Gastrocnemius medialis (tissue), 4 donors: ENCODE measurements at regions not wholly inside any gene's neighbourhood (a gene's known extent, or its start where the extent isn't known, plus 50 kb on each side); places are given as distances from the start of the nearest gene placed in this dataset.

Experiments used
- ATAC-seq, 2 donors: fragments of 150-250 bp; one replicate each; pipeline ENCODE4 v1.9.1; 2016
- DNase-seq, 2 donors: peaks; one replicate each; pipeline ENCODE4 v3.0.0-alpha.2; 2019
- H3K27ac ChIP-seq, 4 donors: fragments of 200-600 bp; sonication (generic); 1 replicate in 1 of 4; 2 replicates in 3 of 4; pipeline ENCODE4 v1.5.1; 2016 to 2018; ENCODE audit warnings: mild to moderate bottlenecking in 2 of 4, moderate library complexity in 1 of 4
- H3K27me3 ChIP-seq, 3 donors: fragments of 200-600 bp; sonication (generic) in 2 of 3; 1 replicate in 1 of 3; 2 replicates in 2 of 3; pipeline versions ENCODE4 v1.5.1 to v1.6.0; 2016 to 2019; ENCODE audit warnings: mild to moderate bottlenecking in 1 of 3, moderate library complexity in 1 of 3
- H3K36me3 ChIP-seq, 2 donors: fragments of 200-600 bp; sonication (generic) in 1 of 2; one replicate each; pipeline ENCODE4 v1.5.1; 2017 to 2018
- H3K4me1 ChIP-seq, 2 donors: fragments of 200-600 bp; sonication (generic) in 1 of 2; one replicate each; pipeline ENCODE4 v1.5.1; 2016 to 2017; ENCODE audit warnings: mild to moderate bottlenecking in 2 of 2
- H3K4me3 ChIP-seq, 4 donors: fragments of 200-600 bp; sonication (generic) in 3 of 4; 1 replicate in 1 of 4; 2 replicates in 3 of 4; pipeline ENCODE4 v1.5.1; 2016 to 2019; ENCODE audit warnings: mild to moderate bottlenecking in 2 of 4
- H3K9me3 ChIP-seq, 3 donors: fragments of 200-600 bp; sonication (generic) in 2 of 3; 1 replicate in 1 of 3; 2 replicates in 2 of 3; pipeline ENCODE4 v1.5.1; 2016 to 2019
- CTCF ChIP-seq, 5 experiments: fragments of 450-650 bp in 3 of 5; fragments of 200-600 bp in 2 of 5; sonication (generic) in 2 of 5; IDR thresholded peaks in 4 of 5; conservative IDR thresholded peaks in 1 of 5; 1 replicate in 4 of 5; 2 replicates in 1 of 5; pipeline ENCODE4 v1.5.1; 2016 to 2019; ENCODE audit warnings: antibody characterized with exemption in 5 of 5, mild to moderate bottlenecking in 3 of 5, moderate library complexity in 3 of 5
- POLR2A ChIP-seq, 2 donors: fragments of 450-650 bp; IDR thresholded peaks; one replicate each; pipeline ENCODE4 v1.6.1; 2017; ENCODE audit warnings: antibody characterized with exemption in 2 of 2, mild to moderate bottlenecking in 2 of 2, moderate library complexity in 2 of 2
- in situ Hi-C, 4 donors: fragments of 200-750 bp; cut with MboI; loops; one replicate each; pipeline versions ENCODE4 v1.15.0 to v1.8.0; 2017; ENCODE audit warnings: low sequenced_read_pairs in 4 of 4
- intact Hi-C: fragments of 100-400 bp; cut with DNase I; formaldehyde crosslinking; loops from one replicate; pipeline ENCODE4 v1.15.1; 2023; ENCODE audit warnings: low total_unique reads

GRCh38 chr17:79455636-79456035 lies 155.2 kb downstream of the RBFOX3 start:
- no peaks in the 10 kb centered on the region for H3K36me3 ChIP-seq
- intact Hi-C loops = no loop called here
- no peak overlapping the region for H3K27ac ChIP-seq
- TF ChIP-seq POLR2A (IDR thresholded peaks at IDR 0.05) (no peak), CTCF (IDR thresholded peaks at IDR 0.05 in 4 of 5, conservative IDR thresholded peaks at IDR 0.05 in 1 of 5) (no peak)
- no peak overlapping the region for H3K4me3 ChIP-seq
- peaks cover 0 to 4% (median 3%) of the 10 kb centered on the region in 3 donors for H3K27me3 ChIP-seq
- ATAC-seq (no peak), DNase-seq (no peak)
- in situ Hi-C loops = no loop called here
- no peaks in the 10 kb centered on the region for H3K9me3 ChIP-seq
- H3K4me1 ChIP-seq = no peaks in the 10 kb centered on the region

- H3K4me1 ChIP-seq = no peaks in the 10 kb centered on the region
- DNase-seq (no peak), ATAC-seq (no peak)
- peaks cover 0 to 4% (median 3%) of the 10 kb centered on the region in 3 donors for H3K27me3 ChIP-seq
- no peak overlapping the region for H3K4me3 ChIP-seq
- H3K9me3 ChIP-seq = no peaks in the 10 kb centered on the region
- intact Hi-C loops = no loop called here
- no peaks in the 10 kb centered on the region for H3K36me3 ChIP-seq
- in situ Hi-C loops = no loop called here
- no peak for TF ChIP-seq CTCF (IDR thresholded peaks at IDR 0.05 in 4 of 5, conservative IDR thresholded peaks at IDR 0.05 in 1 of 5)
- no peak for TF ChIP-seq POLR2A (IDR thresholded peaks at IDR 0.05)
- H3K27ac ChIP-seq = no peak overlapping the region
Measured at GRCh38 chr17:79454826-79455225, 156.0 kb downstream of the RBFOX3 start.

- Histone ChIP-seq H3K9me3 (no peaks in the 10 kb centered on the region), H3K27ac (no peak overlapping the region), H3K36me3 (no peaks in the 10 kb centered on the region), H3K27me3 (peaks cover 0 to 3% (median 3%) of the 10 kb centered on the region in 3 donors), H3K4me1 (no peaks in the 10 kb centered on the region), H3K4me3 (no peak overlapping the region)
- ATAC-seq = no peak
- in situ Hi-C loops (no loop called here), intact Hi-C loops (no loop called here)
- no peak for DNase-seq
- TF ChIP-seq CTCF (IDR thresholded peaks at IDR 0.05 in 4 of 5, conservative IDR thresholded peaks at IDR 0.05 in 1 of 5) (no peak), POLR2A (IDR thresholded peaks at IDR 0.05) (no peak)
Measured at GRCh38 chr17:79453481-79453880, 157.4 kb downstream of the RBFOX3 start.

DNA sequence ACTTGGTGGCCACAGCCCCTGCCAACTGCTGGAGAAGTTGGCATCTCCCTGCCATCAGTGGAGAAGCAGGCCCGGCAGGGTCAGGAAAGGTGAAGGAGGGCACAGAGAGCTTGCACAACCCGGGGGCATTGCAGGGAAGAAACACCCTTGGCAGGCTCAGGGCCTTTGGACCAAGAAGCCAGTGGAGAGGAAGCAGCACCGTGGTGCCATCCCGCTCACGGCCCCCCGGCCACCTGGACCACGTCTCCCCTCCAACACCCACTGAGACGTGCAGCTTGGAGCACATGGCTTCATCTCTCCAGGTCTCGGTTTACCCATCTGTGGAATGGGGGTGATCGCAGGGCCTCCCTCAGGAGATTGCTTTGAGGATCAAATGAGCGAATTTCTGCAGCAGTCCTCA lies 158.1 kb downstream of the RBFOX3 start:
- intact Hi-C loops (no loop called here), in situ Hi-C loops (no loop called here)
- ATAC-seq = no peak
- Histone ChIP-seq H3K27me3 (peaks cover 0 to 3% (median 0%) of the 10 kb centered on the region in 3 donors), H3K9me3 (no peaks in the 10 kb centered on the region), H3K4me3 (no peak overlapping the region), H3K36me3 (no peaks in the 10 kb centered on the region), H3K4me1 (no peaks in the 10 kb centered on the region), H3K27ac (no peak overlapping the region)
- TF ChIP-seq POLR2A (IDR thresholded peaks at IDR 0.05) = no peak
- TF ChIP-seq CTCF (IDR thresholded peaks at IDR 0.05 in 4 of 5, conservative IDR thresholded peaks at IDR 0.05 in 1 of 5) = no peak
- DNase-seq = no peak

DNA sequence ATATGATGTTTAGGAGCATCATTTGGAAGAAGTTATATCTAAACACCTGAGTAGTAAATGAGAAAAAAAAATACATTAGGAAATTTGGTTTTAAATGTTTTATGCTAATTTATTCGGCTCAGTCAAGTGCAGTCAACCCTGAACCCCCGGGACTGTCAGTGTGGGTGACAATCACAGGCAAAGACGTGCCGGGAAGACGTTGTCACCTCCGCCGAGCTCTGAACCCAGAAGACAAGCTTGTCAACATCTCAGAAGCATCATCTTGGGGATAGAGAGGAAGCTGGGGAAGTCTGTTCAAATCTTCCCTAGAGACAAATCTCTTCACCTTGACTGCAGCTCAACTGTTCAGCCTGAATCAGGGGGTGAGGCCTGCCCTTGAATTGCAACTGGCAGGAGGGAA lies 159.7 kb downstream of the RBFOX3 start:
- no peak for ATAC-seq
- TF ChIP-seq POLR2A (IDR thresholded peaks at IDR 0.05) = no peak
- TF ChIP-seq CTCF (IDR thresholded peaks at IDR 0.05 in 4 of 5, conservative IDR thresholded peaks at IDR 0.05 in 1 of 5) = no peak
- H3K27ac ChIP-seq = no peak overlapping the region
- no peak overlapping the region for H3K4me3 ChIP-seq
- in situ Hi-C loops (no loop called here), intact Hi-C loops (no loop called here)
- H3K9me3 ChIP-seq = no peaks in the 10 kb centered on the region
- no peak for DNase-seq
- H3K4me1 ChIP-seq = no peaks in the 10 kb centered on the region
- no peaks in the 10 kb centered on the region for H3K36me3 ChIP-seq
- no peaks in the 10 kb centered on the region for H3K27me3 ChIP-seq
